ENCODE measurements at regions not wholly inside any gene's neighbourhood (a gene's known extent, or its start where the extent isn't known, plus 50 kb on each side); places are given as distances from the start of the nearest gene placed in this dataset.
"Not testable (repeated sequence)": the region's sequence is repeated elsewhere in the genome, so short reads cannot be mapped to it uniquely, and the experiment has no call there.

- DNase-seq (ENCODE audit: low read depth in 2 of 2) = no peak
Measured at GRCh38 chr1:189958756-189959155, 518.9 kb downstream of the BRINP3 start.

DNA sequence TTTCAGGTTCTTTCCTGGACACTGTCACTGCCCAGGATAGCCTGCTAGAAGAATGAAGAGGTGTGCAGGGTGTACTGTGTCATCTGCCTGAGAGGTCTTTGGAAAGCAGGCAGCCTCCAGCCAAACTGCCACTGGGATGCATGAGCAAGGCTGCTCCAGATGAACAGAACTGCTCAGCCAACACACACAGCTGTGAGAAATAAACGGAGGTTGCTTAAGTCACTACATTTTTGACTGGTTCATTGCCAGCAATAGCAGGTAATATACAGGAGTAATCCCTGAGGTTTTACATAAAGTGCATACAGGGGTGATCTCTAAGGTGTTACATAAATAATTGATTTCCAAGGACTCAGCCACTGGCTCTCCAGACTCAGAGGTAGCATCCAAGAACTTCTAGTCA is 516.9 kb downstream of the BRINP3 start:
- no peak for DNase-seq (ENCODE audit: low read depth in 2 of 2)

DNA sequence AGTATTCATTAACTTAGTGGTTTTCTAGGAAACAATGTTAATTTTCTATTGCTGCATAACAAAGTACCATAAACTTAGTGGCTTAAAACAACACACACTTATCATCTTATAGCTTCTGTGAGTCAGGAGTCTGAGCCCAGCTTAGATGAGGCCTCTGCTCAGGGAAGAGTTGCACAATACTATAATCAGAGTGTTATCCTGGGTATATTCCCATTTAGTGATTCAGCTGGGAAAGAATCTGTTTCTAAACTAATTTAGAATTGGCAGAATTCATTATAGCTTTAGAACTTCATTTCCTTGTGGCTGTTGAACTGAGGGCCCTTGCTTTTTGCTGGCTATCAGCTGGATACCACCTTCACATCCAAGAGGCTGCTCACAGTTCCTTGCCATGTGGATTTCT is 515.5 kb downstream of the BRINP3 start:
- DNase-seq (ENCODE audit: low read depth in 2 of 2) = no peak

- DNase-seq (ENCODE audit: low read depth in 2 of 2) = no peak
Measured at GRCh38 chr1:189970331-189971230, 507.1 kb downstream of the BRINP3 start.

DNA sequence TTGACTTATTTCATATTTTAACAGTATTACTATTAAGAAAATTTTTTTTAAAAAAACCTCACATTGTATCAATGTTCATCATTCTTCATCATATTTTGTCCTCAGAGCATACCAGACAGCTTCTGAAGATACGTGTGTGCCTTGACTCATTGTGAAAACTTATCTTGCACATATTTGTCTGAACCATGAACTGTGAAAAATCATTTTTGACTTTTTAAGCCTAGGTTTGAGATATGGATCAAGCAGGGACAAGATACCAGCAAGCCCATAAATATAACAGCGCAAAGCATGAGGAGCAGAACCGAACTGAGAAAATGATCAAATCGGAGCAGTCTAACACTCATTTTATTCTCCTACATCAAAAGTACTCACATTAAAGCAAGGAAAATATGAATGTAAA is 506.0 kb downstream of the BRINP3 start:
- DNase-seq (ENCODE audit: low read depth in 2 of 2) = no peak

GRCh38 chr1:189977184-189977583 is 500.5 kb downstream of the BRINP3 start:
- no peak for DNase-seq (ENCODE audit: low read depth in 2 of 2)

GRCh38 chr1:189983166-189983890 is 494.3 kb downstream of the BRINP3 start:
- DNase-seq (ENCODE audit: low read depth in 2 of 2) = no peak

GRCh38 chr1:189986516-189986915 is 491.1 kb downstream of the BRINP3 start:
- no peak for DNase-seq (ENCODE audit: low read depth in 2 of 2)

- no peak for DNase-seq (ENCODE audit: low read depth in 2 of 2)
Measured at GRCh38 chr1:189987509-189987908, 490.2 kb downstream of the BRINP3 start.

DNA sequence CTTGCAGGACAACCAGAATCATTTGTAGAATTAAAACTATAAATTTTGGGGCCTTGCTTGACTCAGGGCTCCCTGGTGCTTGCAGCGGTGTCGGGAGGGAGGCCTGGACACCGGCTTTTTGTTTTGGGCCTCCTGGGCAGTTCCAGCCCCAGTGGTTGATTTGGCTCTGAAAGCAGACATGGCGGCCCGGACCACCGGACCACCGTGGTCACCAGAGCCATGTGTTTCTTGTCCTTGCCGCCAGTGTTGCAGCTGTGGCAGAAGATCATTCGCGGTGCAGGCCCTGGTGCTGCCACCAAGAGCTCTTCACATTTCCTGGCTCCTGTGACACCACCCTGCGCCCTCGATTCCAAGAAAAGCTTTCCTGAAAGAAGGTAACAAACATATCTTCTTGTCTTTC is 484.8 kb downstream of the BRINP3 start:
- DNase-seq (ENCODE audit: low read depth in 2 of 2) = no peak

DNA sequence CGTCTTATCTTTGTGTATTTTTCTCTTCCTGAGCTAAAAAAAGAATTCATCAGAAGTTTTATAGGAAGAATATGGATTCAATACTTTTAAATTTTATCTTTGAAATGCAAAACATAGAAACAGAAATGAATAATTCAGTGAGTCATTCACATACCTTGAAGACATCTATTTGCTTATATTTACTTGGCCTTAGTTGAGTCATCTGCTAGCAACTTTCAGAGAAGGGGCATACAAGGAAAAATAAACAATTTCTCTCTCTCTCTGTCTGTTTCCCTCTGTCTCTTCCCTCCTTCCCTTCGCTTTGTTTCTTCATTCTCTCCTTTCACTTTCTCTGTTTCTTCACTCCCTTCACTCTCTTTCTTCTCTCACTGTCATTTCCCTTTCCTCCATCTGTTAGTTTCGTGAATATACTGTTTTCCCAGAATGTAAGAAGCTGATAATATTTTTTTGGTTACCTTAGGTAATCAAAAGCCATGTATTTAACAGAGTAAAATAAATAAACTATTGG is 477.2 kb downstream of the BRINP3 start:
- DNase-seq (ENCODE audit: low read depth in 2 of 2) = no peak

DNA sequence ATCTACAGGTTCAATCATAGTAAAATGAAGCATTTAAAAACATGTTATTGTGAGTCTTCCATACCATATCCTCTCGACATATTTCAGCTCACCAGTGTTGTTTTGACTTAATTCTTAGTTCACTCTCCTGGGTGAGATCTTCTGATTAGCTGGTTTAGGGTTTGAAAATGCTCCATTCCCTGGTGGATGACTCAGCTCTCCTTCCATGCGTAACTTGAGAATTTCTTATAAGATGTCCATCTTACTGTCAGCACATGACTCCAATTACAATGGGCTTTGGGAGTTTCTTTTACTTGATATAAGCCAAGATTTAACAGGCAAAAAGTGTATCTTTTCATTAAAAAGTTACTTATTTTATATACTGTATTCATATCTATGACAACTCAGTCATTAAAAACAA is 476.5 kb downstream of the BRINP3 start:
- DNase-seq (ENCODE audit: low read depth in 2 of 2) = no peak

- DNase-seq (ENCODE audit: low read depth in 2 of 2) = no peak
Measured at GRCh38 chr1:190003376-190003775, 474.3 kb downstream of the BRINP3 start.

DNA sequence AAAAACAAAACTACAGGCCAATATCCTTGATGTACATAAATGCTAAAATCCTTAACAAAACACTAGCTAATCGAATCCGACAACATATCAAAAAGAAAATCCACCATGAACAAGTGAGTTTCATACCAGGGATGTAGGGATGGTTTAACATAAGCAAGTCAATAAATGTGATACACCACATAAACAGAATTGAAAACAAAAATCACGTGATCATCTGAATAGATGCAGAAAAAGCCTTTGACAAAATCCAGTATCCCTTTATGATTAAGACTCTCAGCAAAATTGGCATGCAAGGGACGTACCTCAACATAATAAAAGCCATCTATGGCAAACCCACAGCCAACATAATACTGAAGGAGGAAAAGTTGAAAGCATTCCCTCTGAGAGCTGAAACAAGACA is 466.1 kb downstream of the BRINP3 start:
- DNase-seq (ENCODE audit: low read depth in 2 of 2) = no peak

DNA sequence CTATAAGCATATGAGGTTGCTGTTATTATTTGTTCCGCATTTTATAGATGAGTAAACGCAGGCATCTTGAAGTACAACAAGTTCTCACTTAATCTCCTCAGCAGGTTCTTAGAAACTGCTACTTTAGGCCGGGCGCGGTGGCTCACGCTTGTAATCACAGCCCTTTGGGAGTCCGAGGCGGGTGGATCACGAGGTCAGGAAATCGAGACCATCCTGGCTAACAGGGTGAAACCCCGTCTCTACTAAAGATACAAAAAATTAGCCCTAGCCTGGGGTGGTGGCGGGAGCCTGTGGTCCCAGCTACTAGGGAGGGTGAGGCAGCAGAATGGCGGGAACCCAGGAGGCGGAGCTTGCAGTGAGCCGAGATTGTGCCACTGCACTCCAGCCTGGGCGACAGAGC is 458.5 kb downstream of the BRINP3 start:
- DNase-seq (ENCODE audit: low read depth in 2 of 2) = not testable (repeated sequence)

- DNase-seq (ENCODE audit: low read depth in 2 of 2) = no peak
Measured at GRCh38 chr1:190019717-190020116, 457.9 kb downstream of the BRINP3 start.

DNA sequence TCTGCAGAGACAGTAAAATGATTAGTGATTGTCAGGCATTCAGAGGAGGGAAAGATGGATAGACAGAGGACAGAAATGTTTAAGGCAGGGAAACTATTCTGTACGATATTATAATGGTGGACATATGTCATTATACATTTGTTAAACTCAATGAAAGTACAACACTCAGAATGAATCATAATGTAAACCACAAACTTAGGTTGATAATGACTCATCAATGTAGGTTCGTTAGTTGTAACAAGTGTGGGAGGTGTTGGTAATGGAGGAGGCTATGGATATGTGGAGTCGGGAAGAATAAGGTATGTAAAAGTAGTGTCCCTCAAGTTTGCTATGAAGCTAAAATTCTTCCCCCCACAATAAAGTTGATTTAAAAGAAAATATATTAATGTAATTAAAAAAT is 455.0 kb downstream of the BRINP3 start:
- no peak for DNase-seq (ENCODE audit: low read depth in 2 of 2)

GRCh38 chr1:190029441-190029840 is 448.2 kb downstream of the BRINP3 start:
- DNase-seq (ENCODE audit: low read depth in 2 of 2) = no peak

DNA sequence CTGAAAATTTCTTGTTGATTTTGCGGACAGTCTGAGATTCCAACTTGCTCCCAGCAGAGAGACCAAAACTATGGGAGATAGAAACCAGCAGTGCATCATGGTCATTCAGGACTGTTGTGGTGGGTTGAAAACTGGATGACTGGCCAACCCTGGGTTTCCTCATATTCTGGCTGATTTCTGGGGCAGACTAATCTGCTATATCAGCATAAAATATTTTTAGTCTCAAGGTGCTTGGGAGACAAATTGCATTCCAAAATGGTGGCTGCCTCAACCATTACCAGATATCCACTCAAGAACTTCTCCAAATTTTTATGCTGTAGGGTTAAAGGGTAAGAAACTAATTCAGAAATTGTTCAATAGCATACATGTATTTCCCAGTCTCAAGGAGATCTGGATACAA is 434.0 kb downstream of the BRINP3 start:
- DNase-seq (ENCODE audit: low read depth in 2 of 2) = no peak

DNA sequence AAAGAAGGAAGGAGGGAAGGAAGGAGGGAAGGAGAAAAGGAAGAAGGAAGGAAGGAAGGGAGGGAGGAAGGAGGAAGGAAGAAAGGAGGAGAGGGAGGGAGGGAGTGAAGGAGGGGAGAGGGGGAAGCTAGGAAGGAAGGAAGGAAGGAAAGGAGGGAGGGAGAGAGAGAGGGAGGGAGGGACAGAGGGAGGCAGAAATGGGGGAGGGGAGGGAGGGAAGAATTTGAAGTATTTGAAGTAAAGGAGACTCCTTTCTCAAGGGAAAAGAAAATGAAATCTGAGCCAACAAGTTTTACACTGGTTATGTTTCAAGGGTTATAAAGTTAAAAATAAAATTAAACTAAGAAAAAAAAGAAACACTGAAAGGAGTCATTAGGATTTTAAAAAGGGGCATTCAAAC is 431.4 kb downstream of the BRINP3 start:
- no peak for DNase-seq (ENCODE audit: low read depth in 2 of 2)

Measured in stimulated activated CD8-positive, alpha-beta memory T cell treated with anti-CD3 and anti-CD28 coated beads, Interleukin-2, amount 100 ng/mL, for 48 hours (primary cell).